Esophagus muscularis mucosa (tissue), 4 donors: ENCODE measurements at regions not wholly inside any gene's neighbourhood (a gene's known extent, or its start where the extent isn't known, plus 50 kb on each side); places are given as distances from the start of the nearest gene placed in this dataset.

Experiments
- DNase-seq: peaks from one replicate; pipeline ENCODE4 v3.0.0-alpha.2; 2017; ENCODE audit errors: extremely low spot score
- H3K27ac ChIP-seq, 4 donors: fragments of 200-600 bp; sonication (generic); replicated peaks in 1 of 4; 1 replicate in 3 of 4; 2 replicates in 1 of 4; pipeline ENCODE4 v1.5.1; 2016 to 2019; ENCODE audit warnings: mild to moderate bottlenecking in 1 of 4
- H3K27me3 ChIP-seq, 4 donors: fragments of 200-600 bp; sonication (generic); one replicate each; pipeline versions ENCODE4 v1.5.1 to v1.6.0; 2016 to 2019
- H3K36me3 ChIP-seq, 4 donors: fragments of 200-600 bp; sonication (generic); one replicate each; pipeline ENCODE4 v1.5.1; 2016 to 2019
- H3K4me1 ChIP-seq, 4 donors: fragments of 200-600 bp; sonication (generic); one replicate each; pipeline ENCODE4 v1.5.1; 2016 to 2019
- H3K4me3 ChIP-seq, 4 donors: fragments of 200-600 bp; sonication (generic); 1 replicate in 2 of 4; 2 replicates in 2 of 4; pipeline ENCODE4 v1.5.1; 2016 to 2019; ENCODE audit warnings: mild to moderate bottlenecking in 4 of 4, moderate library complexity in 1 of 4
- H3K9me3 ChIP-seq, 4 donors: fragments of 200-600 bp; sonication (generic); 1 replicate in 3 of 4; 2 replicates in 1 of 4; pipeline ENCODE4 v1.5.1; 2016 to 2019
- EP300 ChIP-seq: sonication (generic); formaldehyde crosslinking; IDR thresholded peaks from one replicate; pipeline ENCODE4 v1.6.1; 2017; ENCODE audit warnings: antibody characterized with exemption
- POLR2A ChIP-seq: fragments of 450-650 bp; IDR thresholded peaks from one replicate; pipeline ENCODE4 v1.6.1; 2017; ENCODE audit warnings: antibody characterized with exemption, moderate library complexity, mild to moderate bottlenecking, low read depth
- POLR2AphosphoS5 ChIP-seq, 2 donors: sonication (generic); formaldehyde crosslinking; IDR thresholded peaks; one replicate each; pipeline ENCODE4 v1.6.1; 2017; ENCODE audit warnings: antibody characterized with exemption in 2 of 2
- WGBS: methylation state at CpG from one replicate; pipeline ENCODE4 v1.1.5; 2018; 5-methylcytosine and 5-hydroxymethylcytosine counted together
- intact Hi-C: fragments of 100-400 bp; cut with DNase I; formaldehyde crosslinking; loops from one replicate; pipeline ENCODE4 v1.15.1; 2023
- TF ChIP-seq, protein P1 (sequence below), 3 experiments: fragments of 200-600 bp in 2 of 3; fragments of 450-650 bp in 1 of 3; sonication (generic) in 2 of 3; IDR thresholded peaks; one replicate each; pipeline ENCODE4 v1.5.1; 2017 to 2019; ENCODE audit warnings: antibody characterized with exemption in 3 of 3, mild to moderate bottlenecking in 2 of 3, moderate library complexity in 1 of 3

DNA sequence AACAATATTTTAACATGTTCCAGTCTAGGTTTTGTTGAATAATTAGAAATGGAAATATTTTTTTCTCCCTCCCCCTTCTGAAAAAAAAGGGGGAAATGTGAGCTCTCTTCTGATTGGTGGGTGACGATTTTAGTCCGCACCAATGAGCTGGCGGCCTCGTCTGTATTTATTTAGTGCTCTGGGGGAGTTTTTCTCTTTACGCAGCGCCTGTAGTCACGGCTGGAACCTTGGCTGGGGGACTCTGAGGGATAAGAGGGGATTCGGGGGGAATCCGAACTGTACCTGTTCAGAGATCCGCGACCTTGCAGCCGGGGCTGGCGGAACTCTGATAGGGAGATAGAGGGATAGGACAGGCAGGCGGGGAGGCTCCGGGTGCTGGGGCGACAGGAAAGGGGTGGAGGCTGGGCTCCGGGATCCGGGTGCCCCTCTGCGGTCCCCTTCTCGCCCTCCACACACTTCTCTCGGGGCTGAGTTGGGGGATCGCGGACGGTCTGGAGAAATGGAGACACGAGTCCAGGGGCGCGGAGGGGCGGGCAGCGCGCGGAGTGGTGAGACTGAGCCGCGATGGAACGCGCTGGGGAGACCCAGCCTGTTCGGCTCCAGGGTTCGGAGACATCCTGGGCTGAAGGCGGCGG is 99.7 kb upstream of the HSD17B12 start:
- H3K27ac ChIP-seq: no peak overlapping the region
- H3K4me1 ChIP-seq: peaks cover 37 to 74% (median 55%) of the 10 kb centered on the region in 4 donors
- peak overlapping the region; percentile 26 to 44 (median 30) for H3K4me3 ChIP-seq
- intact Hi-C loops: no loop called here
- no peaks in the 10 kb centered on the region for H3K36me3 ChIP-seq
- H3K9me3 ChIP-seq: no peaks in the 10 kb centered on the region
- TF ChIP-seq POLR2A (no peak), EP300 (no peak), POLR2AphosphoS5 (IDR thresholded peaks at IDR 0.05) (no peak)
- TF ChIP-seq, protein P1, sequence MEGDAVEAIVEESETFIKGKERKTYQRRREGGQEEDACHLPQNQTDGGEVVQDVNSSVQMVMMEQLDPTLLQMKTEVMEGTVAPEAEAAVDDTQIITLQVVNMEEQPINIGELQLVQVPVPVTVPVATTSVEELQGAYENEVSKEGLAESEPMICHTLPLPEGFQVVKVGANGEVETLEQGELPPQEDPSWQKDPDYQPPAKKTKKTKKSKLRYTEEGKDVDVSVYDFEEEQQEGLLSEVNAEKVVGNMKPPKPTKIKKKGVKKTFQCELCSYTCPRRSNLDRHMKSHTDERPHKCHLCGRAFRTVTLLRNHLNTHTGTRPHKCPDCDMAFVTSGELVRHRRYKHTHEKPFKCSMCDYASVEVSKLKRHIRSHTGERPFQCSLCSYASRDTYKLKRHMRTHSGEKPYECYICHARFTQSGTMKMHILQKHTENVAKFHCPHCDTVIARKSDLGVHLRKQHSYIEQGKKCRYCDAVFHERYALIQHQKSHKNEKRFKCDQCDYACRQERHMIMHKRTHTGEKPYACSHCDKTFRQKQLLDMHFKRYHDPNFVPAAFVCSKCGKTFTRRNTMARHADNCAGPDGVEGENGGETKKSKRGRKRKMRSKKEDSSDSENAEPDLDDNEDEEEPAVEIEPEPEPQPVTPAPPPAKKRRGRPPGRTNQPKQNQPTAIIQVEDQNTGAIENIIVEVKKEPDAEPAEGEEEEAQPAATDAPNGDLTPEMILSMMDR (IDR thresholded peaks at IDR 0.05): no peak
- H3K27me3 ChIP-seq: peaks cover 0 to 93% (median 78%) of the 10 kb centered on the region in 4 donors
- DNase-seq: peak; percentile 87
- 2% methylated on average over 35 of the region's 39 CpGs for WGBS

DNA sequence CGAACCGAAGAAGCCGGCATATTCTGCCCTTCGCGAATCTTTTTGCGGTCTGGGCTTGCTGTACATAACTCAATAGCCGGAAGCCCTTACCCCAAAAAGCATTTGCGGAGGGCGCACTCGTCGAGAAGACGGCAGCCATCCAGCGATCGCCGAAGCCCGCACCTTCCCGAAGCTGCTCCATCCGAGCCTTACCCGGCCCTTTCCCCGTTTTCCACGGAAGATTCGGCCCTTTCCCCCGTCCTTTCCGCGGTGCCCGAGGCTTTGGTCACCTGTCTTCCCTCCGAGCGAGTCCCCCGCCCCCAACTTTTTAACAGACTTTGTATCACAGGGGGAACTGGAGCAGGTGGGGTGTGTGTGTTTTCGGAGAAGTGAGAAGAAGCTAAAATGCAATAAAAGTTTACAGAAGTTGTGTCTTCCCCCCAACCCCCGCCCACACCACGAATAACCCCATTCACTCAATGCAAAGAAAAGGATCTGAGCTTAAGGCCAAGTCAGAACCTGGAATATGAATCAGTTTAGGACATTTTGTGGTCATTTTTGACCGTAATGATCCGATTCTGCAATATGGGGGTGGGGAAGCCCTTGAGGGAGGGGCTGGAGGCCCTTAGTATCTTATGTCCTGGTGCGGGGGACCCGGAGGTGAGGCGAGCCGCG is 99.0 kb upstream of the HSD17B12 start:
- TF ChIP-seq, protein P1 (IDR thresholded peaks at IDR 0.05): no peak
- TF ChIP-seq POLR2A (no peak), POLR2AphosphoS5 (IDR thresholded peaks at IDR 0.05) (no peak), EP300 (no peak)
- H3K4me3 ChIP-seq: peak overlapping the region; percentile 26 to 44 (median 30)
- H3K27me3 ChIP-seq: peaks cover 0 to 93% (median 72%) of the 10 kb centered on the region in 4 donors
- intact Hi-C loops: no loop called here
- peak; percentile 89 for DNase-seq
- no peaks in the 10 kb centered on the region for H3K9me3 ChIP-seq
- H3K36me3 ChIP-seq: no peaks in the 10 kb centered on the region
- no peak overlapping the region for H3K27ac ChIP-seq
- H3K4me1 ChIP-seq: peaks cover 32 to 68% (median 48%) of the 10 kb centered on the region in 4 donors
- 2% methylated on average over 38 of the region's 39 CpGs for WGBS

DNA sequence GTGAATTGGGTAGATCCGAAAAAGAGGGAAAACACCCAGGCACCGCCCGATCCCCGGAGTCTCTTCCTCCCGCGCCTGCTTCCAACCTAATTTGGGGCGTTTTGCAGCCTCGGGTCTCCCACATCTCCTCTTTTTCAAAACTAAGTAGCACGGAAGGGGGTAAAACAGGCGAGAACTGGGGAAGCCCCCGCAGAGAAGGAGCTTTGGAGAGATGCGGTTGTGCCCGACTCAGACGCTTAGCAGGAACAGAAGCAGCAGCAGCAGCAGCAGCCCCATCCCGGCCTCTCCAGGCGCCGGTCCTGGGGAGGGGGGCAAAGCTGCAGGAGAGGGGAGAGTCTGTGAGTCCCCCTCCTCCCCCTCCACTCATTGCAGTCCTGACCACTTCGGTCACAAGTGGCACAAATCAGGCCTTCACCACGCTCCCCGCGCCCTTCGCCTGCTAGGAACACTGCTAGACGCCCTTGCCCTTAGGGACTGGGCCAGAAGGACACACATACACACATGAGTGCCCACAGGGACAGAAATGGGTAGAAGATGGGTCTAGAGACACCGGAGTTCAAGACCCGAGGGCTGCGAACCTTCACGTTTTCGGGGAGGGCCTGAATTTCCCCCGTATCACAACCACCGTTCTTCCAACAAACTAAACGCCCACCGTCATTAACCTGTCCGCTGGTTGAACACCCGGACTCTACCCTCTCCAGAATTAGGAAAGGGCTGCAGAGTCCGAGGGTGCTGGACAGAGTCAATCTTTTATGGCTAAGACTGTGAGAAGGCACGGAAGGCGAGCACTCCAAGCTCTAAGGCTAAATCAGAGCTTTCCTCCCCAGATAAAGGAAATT is 98.3 kb upstream of the HSD17B12 start:
- peaks cover 25 to 61% (median 41%) of the 10 kb centered on the region in 4 donors for H3K4me1 ChIP-seq
- H3K27ac ChIP-seq: no peak overlapping the region
- no peak for TF ChIP-seq EP300
- TF ChIP-seq, protein P1 (IDR thresholded peaks at IDR 0.05): no peak
- no peak for TF ChIP-seq POLR2AphosphoS5 (IDR thresholded peaks at IDR 0.05)
- no peak for TF ChIP-seq POLR2A
- intact Hi-C loops: no loop called here
- DNase-seq: peak; percentile 84
- 12% methylated on average over 28 of the region's 37 CpGs for WGBS
- H3K9me3 ChIP-seq: no peaks in the 10 kb centered on the region
- peaks cover 0 to 86% (median 64%) of the 10 kb centered on the region in 4 donors for H3K27me3 ChIP-seq
- H3K36me3 ChIP-seq: no peaks in the 10 kb centered on the region
- no peak overlapping the region for H3K4me3 ChIP-seq

DNA sequence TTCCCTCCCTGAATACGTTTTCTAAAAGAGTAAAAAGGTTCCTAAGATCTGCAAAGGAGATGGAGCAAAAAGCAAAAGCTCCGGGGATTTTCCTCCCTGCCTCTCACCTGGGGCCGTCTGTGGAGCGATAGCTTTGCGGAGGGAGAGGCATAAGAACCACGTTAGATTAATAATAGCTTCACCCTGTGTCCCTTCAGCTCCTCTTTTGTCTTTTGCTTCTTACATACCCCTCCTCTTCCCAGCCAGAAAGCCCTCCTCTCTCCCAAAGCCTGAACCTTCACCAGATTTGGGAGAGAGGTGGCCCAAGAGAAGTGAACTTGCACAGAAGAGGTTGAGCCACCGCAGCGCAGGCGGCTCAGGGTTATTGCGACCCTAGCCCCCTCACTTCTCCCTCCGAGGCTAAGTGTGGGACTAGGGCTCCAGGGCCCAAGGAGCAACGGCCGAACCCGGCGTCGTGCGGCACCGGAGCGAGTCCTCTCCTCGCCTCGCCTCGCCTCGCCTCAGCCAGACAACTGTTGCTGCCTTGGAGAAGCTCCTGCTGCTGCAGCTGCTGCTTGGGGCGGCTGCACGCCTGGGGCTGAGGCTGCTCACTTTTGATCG is 97.6 kb upstream of the HSD17B12 start:
- H3K27me3 ChIP-seq: peaks cover 0 to 83% (median 57%) of the 10 kb centered on the region in 4 donors
- H3K36me3 ChIP-seq: no peaks in the 10 kb centered on the region
- TF ChIP-seq POLR2AphosphoS5 (IDR thresholded peaks at IDR 0.05): no peak
- no peak for TF ChIP-seq EP300
- TF ChIP-seq POLR2A: no peak
- TF ChIP-seq, protein P1 (IDR thresholded peaks at IDR 0.05): no peak
- H3K9me3 ChIP-seq: no peaks in the 10 kb centered on the region
- intact Hi-C loops: no loop called here
- 23% methylated on average over 25 of the region's 26 CpGs for WGBS
- peak; percentile 80 for DNase-seq
- H3K27ac ChIP-seq: no peak overlapping the region
- H3K4me3 ChIP-seq: no peak overlapping the region
- H3K4me1 ChIP-seq: peaks cover 25 to 55% (median 41%) of the 10 kb centered on the region in 4 donors
